Stomach (tissue), 4 donors: ENCODE measurements at regions not wholly inside any gene's neighbourhood (a gene's known extent, or its start where the extent isn't known, plus 50 kb on each side); places are given as distances from the start of the nearest gene placed in this dataset.

Experiments
- CTCF ChIP-seq, 7 experiments: fragments of 450-650 bp in 4 of 7; fragments of 200-600 bp in 3 of 7; sonication (generic) in 3 of 7; IDR thresholded peaks; one replicate each; pipeline ENCODE4 v1.5.1; 2016 to 2019; ENCODE audit warnings: antibody characterized with exemption in 7 of 7, control low read depth in 2 of 7, mild to moderate bottlenecking in 1 of 7
- POLR2A ChIP-seq, 4 donors: fragments of 450-650 bp; IDR thresholded peaks; one replicate each; pipeline ENCODE4 v1.6.1; 2016; ENCODE audit warnings: antibody characterized with exemption in 4 of 4, control low read depth in 2 of 4, mild to moderate bottlenecking in 1 of 4, moderate library complexity in 1 of 4

- TF ChIP-seq POLR2A (IDR thresholded peaks at IDR 0.05) (no peak), CTCF (IDR thresholded peaks at IDR 0.05) (no peak)
Measured at GRCh38 chr4:148998719-148999118, 556.5 kb upstream of the NR3C2 start.
